HUDEP-2 (cell line): ENCODE measurements at regions not wholly inside any gene's neighbourhood (a gene's known extent, or its start where the extent isn't known, plus 50 kb on each side); places are given as distances from the start of the nearest gene placed in this dataset.
"Not testable (repeated sequence)": the region's sequence is repeated elsewhere in the genome, so short reads cannot be mapped to it uniquely, and the experiment has no call there.

Experiments
- DNase-seq, 76 experiments: peaks; one replicate each; lab custom pipeline; 2025; ENCODE audit not compliant: unreplicated experiment in 76 of 76; lab: John Stamatoyannopoulos, UW

DNA sequence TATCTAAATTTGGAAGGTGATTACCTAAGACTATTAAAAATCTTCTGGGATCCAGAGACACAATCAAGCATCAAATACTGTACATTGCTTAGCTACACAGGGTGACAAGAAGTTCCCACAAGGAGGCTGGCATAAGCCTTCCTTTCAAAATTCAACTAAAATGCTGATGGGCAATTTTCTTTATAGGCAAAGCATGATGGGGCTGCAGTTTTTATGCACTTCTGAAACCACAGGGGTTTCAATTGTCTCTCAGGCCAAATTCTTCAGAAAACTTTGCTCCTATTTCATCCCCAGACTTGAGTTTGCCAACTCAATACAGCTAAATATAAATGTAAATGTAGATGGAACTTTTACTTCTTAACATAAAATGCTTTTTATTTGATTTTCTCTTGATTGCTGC lies 241.6 kb downstream of the ZPLD1 start:
- no peak for DNase-seq

DNA sequence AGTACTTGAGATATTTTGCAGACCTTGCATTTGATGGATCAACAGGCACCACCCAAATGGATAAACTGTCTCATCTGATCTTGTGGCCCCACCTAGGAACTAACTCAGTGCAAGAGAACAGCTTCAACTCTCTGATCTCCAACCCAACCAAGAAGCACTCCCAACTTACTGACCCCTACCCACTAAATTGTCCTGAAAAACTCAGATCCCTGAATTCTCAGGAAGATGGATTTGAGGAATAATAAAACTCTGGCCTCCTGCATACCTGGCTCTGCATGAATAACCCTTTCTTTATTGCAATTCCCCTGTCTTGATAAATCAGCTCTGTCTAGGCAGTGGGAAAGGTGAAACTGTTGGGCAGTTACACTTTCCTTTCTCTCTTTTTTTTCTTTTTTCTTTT lies 247.9 kb downstream of the ZPLD1 start:
- DNase-seq = no peak

- no peak for DNase-seq
These were observed 252.0 kb downstream of the ZPLD1 start for GRCh38 chr3:102686792-102687191.

DNA sequence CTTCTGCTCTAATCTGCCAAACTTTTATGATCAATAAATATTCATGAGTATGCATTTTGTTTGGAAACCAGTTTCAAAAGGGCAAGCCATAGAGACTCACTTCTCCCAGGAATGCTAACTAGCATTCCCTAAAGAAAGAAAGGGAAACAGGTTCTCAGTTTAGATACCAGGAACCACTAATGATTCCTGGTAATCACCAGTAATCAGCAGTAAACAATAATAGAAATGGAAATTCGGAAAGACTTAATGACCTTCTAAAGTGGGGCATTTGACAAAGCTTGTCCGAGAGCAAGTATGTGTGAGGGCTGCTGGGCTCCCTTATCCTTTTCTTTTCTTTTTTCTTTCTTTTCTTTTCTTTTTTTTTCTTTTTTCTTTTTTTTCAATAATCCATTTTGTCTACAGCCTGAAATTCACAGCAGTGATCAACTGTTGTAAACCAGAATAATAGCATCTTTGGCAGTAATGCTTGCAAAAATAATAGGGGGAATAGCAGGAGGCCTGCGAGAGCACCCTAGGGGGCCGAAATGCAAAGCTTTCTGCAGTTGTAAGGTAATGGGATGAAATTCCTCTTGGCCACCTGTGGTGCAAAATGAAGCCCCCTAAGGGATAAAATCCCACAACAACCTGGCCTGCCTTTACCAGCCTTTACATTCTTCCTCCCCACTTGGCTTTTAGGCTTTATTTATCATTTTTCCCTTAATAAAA lies 253.2 kb downstream of the ZPLD1 start:
- no peak for DNase-seq

- DNase-seq = no peak
These were observed 253.7 kb downstream of the ZPLD1 start for GRCh38 chr3:102688556-102688930.

DNA sequence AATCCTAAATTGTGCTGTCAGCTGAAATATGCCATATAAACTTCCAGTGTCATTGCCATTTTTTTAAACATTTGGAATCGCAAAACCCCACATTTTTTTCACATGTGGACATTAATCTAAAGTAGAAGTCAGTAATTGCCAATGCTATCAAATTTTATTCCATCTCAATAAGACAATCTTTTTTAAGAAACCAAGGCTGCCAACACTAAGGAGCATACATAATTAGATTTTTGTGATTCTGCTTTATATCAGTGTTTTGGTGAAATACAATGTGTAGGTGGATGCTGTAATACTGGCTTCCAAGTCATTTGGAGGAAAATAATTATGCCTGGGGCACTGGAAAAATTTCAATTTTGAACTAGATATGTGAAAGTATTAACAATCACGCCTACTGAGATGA lies 256.7 kb downstream of the ZPLD1 start:
- DNase-seq = no peak

DNA sequence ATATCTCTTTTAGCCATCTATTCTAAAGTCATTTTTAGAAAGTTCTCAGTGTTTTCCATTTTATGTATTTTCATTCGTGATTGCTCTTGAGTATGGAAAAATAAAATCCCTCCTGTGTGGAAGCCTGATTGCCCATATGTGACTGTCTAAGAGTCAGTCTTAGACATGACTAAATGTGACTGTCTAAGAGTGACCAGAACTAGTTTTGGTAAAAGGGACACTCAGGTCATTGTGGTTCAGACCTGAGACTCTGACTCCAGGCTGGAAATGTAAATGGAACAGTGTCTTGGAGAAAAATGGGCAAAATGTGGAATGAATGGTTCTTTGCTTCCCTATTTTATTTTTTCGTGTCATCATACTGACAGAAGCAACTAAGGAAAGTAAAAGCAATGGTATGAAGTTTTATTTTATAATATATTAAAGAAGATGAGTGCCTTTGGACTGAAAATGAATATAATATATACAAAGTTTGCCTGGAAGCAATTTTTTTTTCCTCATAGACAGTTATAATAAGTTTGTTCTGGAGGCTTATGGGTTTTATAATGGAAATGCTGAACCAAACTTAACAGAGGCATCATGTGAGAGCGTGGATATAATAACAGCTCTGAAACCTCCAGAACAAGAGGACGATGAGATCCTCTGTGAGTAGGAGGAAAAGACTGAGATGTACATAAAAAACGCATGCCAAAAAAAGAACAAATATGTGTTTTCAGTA lies 264.4 kb downstream of the ZPLD1 start:
- no peak for DNase-seq

DNA sequence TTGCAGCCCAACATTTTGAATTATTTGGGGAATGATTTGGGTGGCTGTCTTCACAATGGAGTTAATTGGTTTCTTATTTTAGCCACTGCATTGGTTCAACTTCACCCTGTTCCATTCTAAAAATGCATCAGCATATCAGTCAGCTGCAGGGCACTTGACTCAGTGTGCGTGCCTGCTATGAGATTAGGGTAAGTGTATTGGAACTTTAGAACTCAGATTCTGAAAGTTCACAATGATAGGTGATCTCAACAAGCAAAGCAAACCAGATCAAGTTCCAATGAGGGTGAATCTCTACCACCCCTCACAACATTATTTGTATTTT lies 265.0 kb downstream of the ZPLD1 start:
- no peak for DNase-seq

DNA sequence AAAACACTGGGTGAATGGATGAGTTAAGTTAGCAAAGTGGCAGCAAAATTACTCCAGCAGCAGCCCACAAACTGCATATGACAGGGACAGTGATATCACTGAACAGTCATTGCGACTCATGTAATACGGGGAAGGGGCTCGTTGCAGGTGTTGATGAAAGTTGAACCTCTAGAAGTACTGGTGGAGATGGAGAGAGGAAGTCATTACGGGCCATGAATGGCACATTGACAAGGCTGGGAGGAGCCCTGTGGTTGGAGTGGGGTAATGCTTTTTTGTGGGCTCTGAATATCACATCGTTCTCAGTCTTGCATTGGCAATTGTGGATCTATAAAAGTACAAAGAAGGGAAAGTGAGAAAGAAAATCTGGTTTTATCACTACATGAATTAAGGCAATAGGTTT lies 278.1 kb downstream of the ZPLD1 start:
- DNase-seq = no peak

- no peak for DNase-seq
These were observed 279.8 kb downstream of the ZPLD1 start for GRCh38 chr3:102714567-102714966.

GRCh38 chr3:102715030-102715697 lies 280.3 kb downstream of the ZPLD1 start:
- DNase-seq = no peak

GRCh38 chr3:102718651-102719050 lies 283.8 kb downstream of the ZPLD1 start:
- no peak for DNase-seq

DNA sequence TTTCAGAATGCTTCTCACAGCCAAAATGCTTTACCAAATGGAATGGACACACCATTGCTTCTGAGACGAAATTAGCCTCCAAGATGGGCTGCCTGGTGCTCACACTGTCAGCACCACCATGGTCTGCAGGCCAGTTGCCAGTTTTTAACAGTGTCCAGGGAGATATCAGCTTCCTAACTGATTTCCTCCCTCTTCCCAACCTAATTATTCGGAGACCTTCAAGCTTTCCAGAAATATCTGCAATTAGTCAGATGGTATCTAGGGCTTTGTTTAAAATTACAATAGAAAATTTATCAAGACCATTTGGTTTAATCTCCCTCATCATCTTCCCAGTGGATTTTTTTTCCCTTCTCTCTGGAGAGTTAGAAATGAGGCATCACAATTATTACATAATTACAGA lies 287.5 kb downstream of the ZPLD1 start:
- no peak for DNase-seq

DNA sequence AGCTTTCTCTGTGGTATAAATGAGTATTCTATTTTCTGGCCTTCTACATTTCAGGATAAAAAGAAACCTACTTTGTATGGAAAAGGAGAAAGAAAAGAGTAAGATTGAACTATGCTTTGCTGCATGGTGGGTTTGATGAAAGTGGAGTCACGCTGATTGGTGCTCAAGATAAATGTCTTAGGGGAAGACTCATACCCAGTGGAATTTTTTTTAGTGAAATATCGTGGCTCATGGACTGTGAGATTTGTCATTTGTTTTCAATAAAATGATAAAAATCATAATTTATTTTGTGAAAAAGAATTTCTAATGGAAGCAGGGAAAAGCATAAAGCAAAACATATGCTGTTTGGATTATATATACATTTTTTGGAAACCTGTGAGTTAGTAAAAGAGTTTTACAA lies 292.5 kb downstream of the ZPLD1 start:
- DNase-seq = no peak

GRCh38 chr3:102732581-102732980 lies 297.8 kb downstream of the ZPLD1 start:
- not testable (repeated sequence) for DNase-seq

DNA sequence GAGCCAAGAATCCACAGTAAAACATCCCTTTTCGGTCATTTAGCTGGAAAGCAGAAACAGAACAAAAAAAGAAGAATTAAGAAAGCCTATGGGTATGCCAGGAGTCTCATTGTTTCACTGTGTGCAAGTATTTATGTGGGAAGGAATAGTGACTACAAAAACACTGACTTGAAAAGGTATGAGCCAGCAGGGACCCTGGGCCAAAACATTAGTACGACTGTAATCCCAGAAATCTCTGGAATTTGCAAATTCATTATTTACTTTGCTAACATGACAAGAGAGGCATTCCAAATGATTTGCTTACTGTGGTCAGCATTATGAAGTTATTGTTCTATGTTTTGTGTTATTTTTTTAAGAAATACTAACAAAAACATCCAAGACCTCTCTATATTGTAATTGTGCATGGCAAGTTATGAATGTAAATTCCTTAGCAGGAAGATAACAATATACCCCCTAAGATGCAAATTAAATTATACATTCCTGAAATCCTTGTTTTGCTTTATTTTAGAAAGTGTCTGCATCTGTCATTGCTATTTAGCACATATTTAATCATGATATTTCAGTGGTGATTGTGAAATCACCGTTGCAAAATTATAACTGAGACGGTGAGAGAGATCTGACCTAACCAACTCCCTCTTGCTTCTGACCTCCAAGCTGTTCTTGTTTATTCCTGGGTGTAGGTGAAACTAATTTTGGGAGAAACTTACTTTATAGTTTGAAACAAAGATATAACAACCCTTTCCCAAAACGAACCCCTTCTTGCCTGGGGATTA lies 299.2 kb downstream of the ZPLD1 start:
- DNase-seq = no peak

GRCh38 chr3:102735311-102735710 lies 300.5 kb downstream of the ZPLD1 start:
- no peak for DNase-seq

GRCh38 chr3:102736288-102736974 lies 301.6 kb downstream of the ZPLD1 start:
- no peak for DNase-seq

GRCh38 chr3:102736975-102737304 lies 302.1 kb downstream of the ZPLD1 start:
- no peak for DNase-seq

DNA sequence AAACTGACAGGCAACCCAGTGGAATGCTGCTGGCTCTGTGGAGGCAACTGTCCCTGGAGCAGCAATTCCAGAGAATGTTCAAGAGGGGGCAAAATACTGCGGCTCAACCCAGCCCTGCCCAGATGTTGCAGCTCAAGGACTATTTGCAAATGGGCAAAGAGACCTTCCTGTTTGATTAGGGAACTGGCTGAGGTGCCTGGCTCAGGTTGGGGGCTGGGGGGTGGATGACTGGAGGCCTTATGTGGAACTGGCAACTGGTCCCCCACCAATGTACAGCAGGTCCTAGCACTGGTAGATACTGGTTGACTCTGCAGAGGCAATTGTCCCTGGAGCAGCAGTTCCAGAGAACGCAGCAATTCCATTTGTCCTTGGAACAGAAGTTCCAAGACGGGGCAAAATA lies 302.5 kb downstream of the ZPLD1 start:
- DNase-seq = no peak

DNA sequence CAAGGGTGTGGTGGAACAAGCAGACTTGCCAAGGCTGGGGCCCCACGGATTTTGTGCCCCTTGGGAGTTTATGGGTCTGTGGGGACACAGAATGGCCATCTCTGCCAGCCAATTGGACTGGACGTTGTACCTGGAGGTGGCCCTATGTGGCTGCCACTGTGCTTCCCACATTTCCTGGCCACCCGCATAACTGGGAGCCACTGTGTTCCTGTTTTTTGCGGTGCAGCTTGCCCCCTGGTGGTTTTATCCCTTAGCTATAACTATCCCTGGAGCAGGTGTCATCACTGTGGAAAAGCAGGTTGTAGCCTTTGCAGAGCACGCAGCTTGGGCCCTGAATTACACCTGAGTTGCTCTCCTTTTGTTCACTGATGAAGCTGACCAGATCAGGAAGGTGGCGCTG lies 306.3 kb downstream of the ZPLD1 start:
- DNase-seq = no peak
